H9 (cell line): ENCODE measurements at regions not wholly inside any gene's neighbourhood (a gene's known extent, or its start where the extent isn't known, plus 50 kb on each side); places are given as distances from the start of the nearest gene placed in this dataset.

Experiments used
- DNase-seq: peaks from one replicate; pipeline ENCODE4 v3.0.0-alpha.2; 2017
- H2AFZ ChIP-seq: one replicate; pipeline ENCODE4 v1.6.1; 2013; ENCODE audit warnings: mild to moderate bottlenecking, low read length, control low read depth, moderate library complexity
- H2AK5ac ChIP-seq: 2 replicates; pipeline ENCODE4 v1.6.1; 2013; ENCODE audit warnings: low read length, control low read depth, mixed read lengths; ENCODE audit not compliant: insufficient read length
- H2BK120ac ChIP-seq: one replicate; pipeline ENCODE4 v1.6.1; 2013; ENCODE audit warnings: low read depth, mild to moderate bottlenecking, low read length, control low read depth, inconsistent platforms; ENCODE audit not compliant: poor library complexity, severe bottlenecking
- H2BK12ac ChIP-seq: 2 replicates; pipeline ENCODE4 v1.6.1; 2013; ENCODE audit warnings: low read length, control low read depth, mixed read lengths, low read depth; ENCODE audit not compliant: insufficient read length
- H2BK15ac ChIP-seq: 2 replicates; pipeline ENCODE4 v1.6.1; 2013; ENCODE audit warnings: low read depth, low read length, control low read depth
- H2BK20ac ChIP-seq: one replicate; pipeline ENCODE4 v1.6.1; 2013; ENCODE audit warnings: low read depth, mild to moderate bottlenecking, low read length, control low read depth, inconsistent platforms; ENCODE audit not compliant: poor library complexity, severe bottlenecking
- H2BK5ac ChIP-seq: 2 replicates; pipeline ENCODE4 v1.6.1; 2013; ENCODE audit warnings: low read length, control low read depth, mixed read lengths; ENCODE audit not compliant: insufficient read length
- H3K14ac ChIP-seq: 2 replicates; pipeline ENCODE4 v1.6.1; 2013; ENCODE audit warnings: low read length, control low read depth; ENCODE audit not compliant: insufficient read depth
- H3K18ac ChIP-seq: 2 replicates; pipeline ENCODE4 v1.6.1; 2013; ENCODE audit warnings: low read depth, mild to moderate bottlenecking, mixed read lengths, low read length, control low read depth; ENCODE audit not compliant: insufficient read length
- H3K23ac ChIP-seq: 2 replicates; pipeline ENCODE4 v1.6.1; 2013; ENCODE audit warnings: low read length, control low read depth, mixed read lengths, low read depth; ENCODE audit not compliant: insufficient read length
- H3K23me2 ChIP-seq: 2 replicates; pipeline ENCODE4 v1.6.1; 2013; ENCODE audit warnings: low read depth, mild to moderate bottlenecking, mixed read lengths, low read length, control low read depth; ENCODE audit not compliant: insufficient read length, poor library complexity, severe bottlenecking
- H3K27ac ChIP-seq: 2 replicates; pipeline ENCODE4 v1.5.1; 2013; ENCODE audit warnings: low read length, control low read depth, mixed read lengths, low read depth; ENCODE audit not compliant: insufficient read length
- H3K27me3 ChIP-seq: 2 replicates; pipeline ENCODE4 v1.6.1; 2013; ENCODE audit warnings: low read length, control low read depth, inconsistent platforms; ENCODE audit not compliant: insufficient read depth
- H3K4ac ChIP-seq: 2 replicates; pipeline ENCODE4 v1.6.1; 2013; ENCODE audit warnings: low read depth, mild to moderate bottlenecking, control low read depth, inconsistent platforms, low read length, moderate library complexity
- H3K4me1 ChIP-seq: 2 replicates; pipeline ENCODE4 v1.6.1; 2013; ENCODE audit warnings: low read length, control low read depth, inconsistent platforms; ENCODE audit not compliant: insufficient read depth
- H3K4me2 ChIP-seq: 2 replicates; pipeline ENCODE4 v1.6.1; 2013; ENCODE audit warnings: low read length, control low read depth, mixed read lengths; ENCODE audit not compliant: insufficient read length, insufficient read depth
- H3K56ac ChIP-seq: 2 replicates; pipeline ENCODE4 v1.6.1; 2013; ENCODE audit warnings: low read depth, mild to moderate bottlenecking, mixed read lengths, low read length, control low read depth; ENCODE audit not compliant: insufficient read length
- H3K79me1 ChIP-seq: 2 replicates; pipeline ENCODE4 v1.6.1; 2013; ENCODE audit warnings: low read depth, mild to moderate bottlenecking, moderate library complexity, low read length, control low read depth, inconsistent platforms; ENCODE audit not compliant: insufficient read depth, poor library complexity, severe bottlenecking
- H3K79me2 ChIP-seq: 2 replicates; pipeline ENCODE4 v1.6.1; 2013; ENCODE audit warnings: low read length, control low read depth, inconsistent platforms; ENCODE audit not compliant: insufficient read depth
- H3K9ac ChIP-seq: 2 replicates; pipeline ENCODE4 v1.6.1; 2013; ENCODE audit warnings: low read length, control low read depth, mixed read lengths; ENCODE audit not compliant: insufficient read length; ENCODE audit errors: extremely low read depth
- H3K9me3 ChIP-seq: one replicate; pipeline ENCODE4 v1.6.1; 2013; ENCODE audit warnings: low read depth, low read length, inconsistent platforms; ENCODE audit not compliant: control insufficient read depth
- H3T11ph ChIP-seq: one replicate; pipeline ENCODE4 v1.6.1; 2013; ENCODE audit warnings: mild to moderate bottlenecking, low read length, control low read depth, inconsistent platforms
- H4K20me1 ChIP-seq: one replicate; pipeline ENCODE4 v1.6.1; 2013; ENCODE audit not compliant: control insufficient read depth, insufficient read length, insufficient read depth
- H4K5ac ChIP-seq: 2 replicates; pipeline ENCODE4 v1.6.1; 2013; ENCODE audit warnings: low read depth, mild to moderate bottlenecking, mixed read lengths, low read length, control low read depth; ENCODE audit not compliant: insufficient read length
- H4K8ac ChIP-seq: replicated peaks from 2 replicates; pipeline ENCODE4 v1.6.1; 2013; ENCODE audit warnings: low read length, control low read depth, mixed read lengths, low read depth; ENCODE audit not compliant: insufficient read length
- H4K91ac ChIP-seq: 2 replicates; pipeline ENCODE4 v1.6.1; 2013; ENCODE audit warnings: low read depth, mild to moderate bottlenecking, moderate library complexity, mixed read lengths, low read length, control low read depth; ENCODE audit not compliant: insufficient read length
- H3K27ac Mint-ChIP-seq, 3 experiments: 2 replicates in 2 of 3; 3 replicates in 1 of 3; pipeline ENCODE4 v1.8.0; 2020 to 2021; ENCODE audit warnings: mixed read lengths in 3 of 3, mild to moderate bottlenecking in 1 of 3, moderate library complexity in 1 of 3
- H3K27me3 Mint-ChIP-seq: 2 replicates; pipeline ENCODE4 v1.8.0; 2021; ENCODE audit warnings: low read depth, mild to moderate bottlenecking, moderate library complexity, mixed read lengths
- H3K36me3 Mint-ChIP-seq, 3 experiments: 2 replicates in 2 of 3; 3 replicates in 1 of 3; pipeline ENCODE4 v1.8.0; 2020 to 2021; ENCODE audit warnings: low read depth in 3 of 3, mixed read lengths in 3 of 3; ENCODE audit not compliant: insufficient read depth in 1 of 3
- H3K4me1 Mint-ChIP-seq, 2 experiments: 2 replicates each; pipeline ENCODE4 v1.8.0; 2020; ENCODE audit warnings: mixed read lengths in 2 of 2
- H3K4me3 Mint-ChIP-seq, 2 experiments: 2 replicates in 1 of 2; 3 replicates in 1 of 2; pipeline ENCODE4 v1.8.0; 2020 to 2021; ENCODE audit warnings: mild to moderate bottlenecking in 2 of 2, mixed read lengths in 2 of 2, moderate library complexity in 1 of 2
- H3K9me3 Mint-ChIP-seq, 2 experiments: 2 replicates in 1 of 2; 3 replicates in 1 of 2; pipeline ENCODE4 v1.8.0; 2020; ENCODE audit warnings: mild to moderate bottlenecking in 2 of 2, mixed read lengths in 2 of 2, moderate library complexity in 1 of 2
- CTCF ChIP-seq: fragments of 200-600 bp; sonication (generic); conservative IDR thresholded peaks from 3 replicates; pipeline ENCODE4 v1.8.0; 2021; ENCODE audit warnings: antibody characterized with exemption, mild to moderate bottlenecking
- WGBS: extraction: QIAGEN DNeasy Blood & Tissue Kit; methylation state at CpG from one replicate; pipeline ENCODE4 v1.1.7; 2013; ENCODE audit warnings: missing lambda C conversion rate, low lambda C conversion rate, mixed read lengths; ENCODE audit not compliant: insufficient read length; ENCODE audit errors: extremely low coverage; 5-methylcytosine and 5-hydroxymethylcytosine counted together

GRCh38 chr18:26621161-26622026 is 73.0 kb upstream of the KCTD1 start:
- Histone ChIP-seq H3K9me3 (peaks cover 21% of the 10 kb centered on the region), H2BK120ac (no peak overlapping the region), H2AFZ (no peak overlapping the region), H2BK5ac (no peak overlapping the region), H3K4me1 (no peaks in the 10 kb centered on the region; the same call in 1 of the 2 replicates), H3K4me2 (peak overlapping the region; percentile 17), H3K18ac (no peak overlapping the region), H3K27ac (no peak overlapping the region), H3K79me2 (no peaks in the 10 kb centered on the region), H4K20me1 (no peaks in the 10 kb centered on the region), H3T11ph (no peak overlapping the region), H2BK12ac (no peak overlapping the region), H3K79me1 (no peaks in the 10 kb centered on the region), H3K23ac (no peak overlapping the region), H2BK15ac (no peak overlapping the region), H2AK5ac (no peak overlapping the region), H3K4ac (no peak overlapping the region), H3K14ac (no peak overlapping the region), H4K8ac (no peak overlapping the region), H3K27me3 (no peaks in the 10 kb centered on the region), H2BK20ac (no peak overlapping the region), H3K56ac (no peak overlapping the region), H3K23me2 (no peaks in the 10 kb centered on the region), H3K9ac (no peak overlapping the region), H4K91ac (no peak overlapping the region), H4K5ac (no peak overlapping the region)
- Mint-ChIP-seq H3K9me3 (peaks cover 27 to 31% of the 10 kb centered on the region in 2 experiments), H3K4me3 (peak overlapping the region in 1 of 2 experiments; percentile 22; a peak in 1 of 5 replicates), H3K4me1 (peaks cover 5 to 7% of the 10 kb centered on the region in 2 experiments; a peak in 2 of 4 replicates), H3K36me3 (peaks cover 21 to 27% (median 24%) of the 10 kb centered on the region in 3 experiments), H3K27ac (no peak overlapping the region), H3K27me3 (peaks cover 2% of the 10 kb centered on the region)
- TF ChIP-seq CTCF = peak; percentile 89
- DNase-seq = peak; percentile 65
- WGBS = no CpG with 5 or more reads among the region's 22 CpGs
